Activated naive CD8-positive, alpha-beta T cell treated with anti-CD3 and anti-CD28 coated beads, Interleukin-2, amount 10 ng/mL, durations not matched to agents 7 days and 5 days (primary cell): ENCODE measurements at regions not wholly inside any gene's neighbourhood (a gene's known extent, or its start where the extent isn't known, plus 50 kb on each side); places are given as distances from the start of the nearest gene placed in this dataset.
"Not testable (repeated sequence)": the region's sequence is repeated elsewhere in the genome, so short reads cannot be mapped to it uniquely, and the experiment has no call there.

ENCODE experiments used
- ATAC-seq: fragments of 150-1000 bp; cut with Tn5 transposase; one replicate; pipeline ENCODE4 v1.10.0; 2021; ENCODE audit warnings: low read depth, moderate library complexity
- POLR2A ChIA-PET: fragments of 350-600 bp; sonication (Branson Sonifier 250); formaldehyde crosslinking; loops from one replicate; lab custom pipeline; 2021; ENCODE audit warnings: antibody characterized with exemption; lab: Charles Lee
- DNase-seq: peaks from one replicate; pipeline ENCODE4 v3.0.0; 2021
- H3K27ac Mint-ChIP-seq: one replicate; pipeline ENCODE4 v1.8.0; 2022; ENCODE audit warnings: mild to moderate bottlenecking, mixed read lengths
- H3K27me3 Mint-ChIP-seq: one replicate; pipeline ENCODE4 v1.8.0; 2022; ENCODE audit warnings: mild to moderate bottlenecking, moderate library complexity, mixed read lengths
- H3K36me3 Mint-ChIP-seq: one replicate; pipeline ENCODE4 v1.8.0; 2021; ENCODE audit warnings: mild to moderate bottlenecking, mixed read lengths
- H3K4me1 Mint-ChIP-seq: one replicate; pipeline ENCODE4 v1.8.0; 2021; ENCODE audit warnings: mixed read lengths
- H3K4me3 Mint-ChIP-seq: one replicate; pipeline ENCODE4 v1.8.0; 2022; ENCODE audit warnings: mild to moderate bottlenecking, moderate library complexity, mixed read lengths
- H3K9me3 Mint-ChIP-seq: one replicate; pipeline ENCODE4 v1.8.0; 2021; ENCODE audit warnings: mixed read lengths

DNA sequence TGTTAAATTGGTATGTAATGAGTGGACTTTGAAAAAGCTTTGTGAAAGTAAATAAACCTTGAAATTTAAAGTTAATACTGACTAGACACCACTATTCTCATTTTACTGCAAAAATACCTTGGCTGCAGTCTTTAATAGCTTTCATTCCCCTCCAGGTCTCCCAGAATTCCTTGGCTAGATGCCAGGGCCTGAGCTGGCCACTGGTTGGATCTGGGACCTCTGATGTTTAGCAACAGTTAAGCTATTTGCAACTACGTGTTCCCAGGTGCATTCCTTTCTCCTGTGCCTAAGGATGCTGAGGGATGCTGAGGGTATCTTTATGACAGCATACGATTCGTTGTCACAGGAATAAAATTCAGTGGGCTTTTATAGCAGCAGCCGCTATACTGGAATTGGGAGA, 938.7 kb downstream of the TTLL7 start:
- Mint-ChIP-seq H3K4me1 (no peaks in the 10 kb centered on the region), H3K27ac (no peak overlapping the region), H3K27me3 (no peaks in the 10 kb centered on the region), H3K4me3 (no peak overlapping the region), H3K36me3 (no peaks in the 10 kb centered on the region), H3K9me3 (no peaks in the 10 kb centered on the region)
- ATAC-seq (no peak), DNase-seq (no peak)
- POLR2A ChIA-PET, result no interaction called here

- peaks cover 3% of the 10 kb centered on the region for H3K9me3 Mint-ChIP-seq
- H3K27me3 Mint-ChIP-seq, result no peaks in the 10 kb centered on the region
- no peak for ATAC-seq
- H3K4me1 Mint-ChIP-seq, result no peaks in the 10 kb centered on the region
- POLR2A ChIA-PET, result no interaction called here
- H3K4me3 Mint-ChIP-seq, result no peak overlapping the region
- no peak for DNase-seq
- H3K27ac Mint-ChIP-seq, result no peak overlapping the region
- no peaks in the 10 kb centered on the region for H3K36me3 Mint-ChIP-seq
Observed at GRCh38 chr1:83058327-83058726, 940.6 kb downstream of the TTLL7 start.

- POLR2A ChIA-PET, result no interaction called here
- no peaks in the 10 kb centered on the region for H3K4me1 Mint-ChIP-seq
- no peak overlapping the region for H3K27ac Mint-ChIP-seq
Observed at GRCh38 chr1:83055391-83056170, 943.4 kb downstream of the TTLL7 start.

DNA sequence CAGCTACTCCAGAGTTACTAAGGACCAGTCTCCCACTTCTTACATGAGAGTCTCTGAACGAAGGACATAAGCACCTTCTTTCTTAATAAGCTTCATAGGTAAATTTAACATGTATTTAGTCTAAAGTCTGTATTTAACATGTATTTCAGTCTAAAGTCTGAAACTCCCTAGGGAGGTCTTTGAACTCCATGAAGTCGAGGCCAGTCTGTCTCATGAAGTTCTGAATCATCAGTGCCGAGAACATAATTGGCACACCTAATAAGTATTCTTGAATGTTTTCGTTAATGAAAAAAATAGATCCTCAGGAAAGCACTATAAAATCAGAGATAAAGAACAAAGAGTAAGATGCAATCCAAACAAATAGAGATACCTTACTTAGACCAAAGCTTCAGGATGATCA, 945.5 kb downstream of the TTLL7 start:
- POLR2A ChIA-PET, result no interaction called here
- H3K36me3 Mint-ChIP-seq, result no peaks in the 10 kb centered on the region
- H3K4me3 Mint-ChIP-seq, result no peak overlapping the region
- H3K4me1 Mint-ChIP-seq, result no peaks in the 10 kb centered on the region
- no peak overlapping the region for H3K27ac Mint-ChIP-seq
- DNase-seq, result no peak
- H3K27me3 Mint-ChIP-seq, result no peaks in the 10 kb centered on the region
- H3K9me3 Mint-ChIP-seq, result peaks cover 12% of the 10 kb centered on the region
- no peak for ATAC-seq

More at GRCh38 chr1:83055391-83056170, 943.4 kb downstream of the TTLL7 start:
- no peak for ATAC-seq
- H3K27me3 Mint-ChIP-seq, result no peaks in the 10 kb centered on the region
- no peaks in the 10 kb centered on the region for H3K36me3 Mint-ChIP-seq
- H3K9me3 Mint-ChIP-seq, result peaks cover 10% of the 10 kb centered on the region
- DNase-seq, result no peak
- no peak overlapping the region for H3K4me3 Mint-ChIP-seq

DNA sequence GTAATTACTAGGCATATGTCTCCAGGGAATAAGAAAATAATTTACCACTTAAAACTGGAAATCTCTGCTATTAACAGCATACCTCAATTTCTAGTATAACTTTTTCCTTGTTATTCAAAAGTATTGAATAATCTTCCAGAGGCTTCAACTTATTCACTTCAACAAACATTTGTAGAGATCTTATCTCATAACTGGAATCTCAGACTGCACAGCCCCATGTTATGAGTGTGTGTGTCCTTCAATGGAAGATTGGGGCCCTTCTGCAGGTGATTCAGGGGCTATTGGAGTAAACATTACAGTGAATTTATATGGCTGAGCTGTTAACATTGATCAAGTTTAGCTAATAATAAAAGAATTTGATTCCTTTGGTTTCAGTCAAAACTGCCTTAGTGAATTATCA, 946.1 kb downstream of the TTLL7 start:
- Mint-ChIP-seq H3K36me3 (no peaks in the 10 kb centered on the region), H3K4me1 (no peaks in the 10 kb centered on the region), H3K4me3 (no peak overlapping the region), H3K9me3 (peaks cover 12% of the 10 kb centered on the region), H3K27me3 (no peaks in the 10 kb centered on the region), H3K27ac (no peak overlapping the region)
- POLR2A ChIA-PET, result no interaction called here
- ATAC-seq (no peak), DNase-seq (no peak)

DNA sequence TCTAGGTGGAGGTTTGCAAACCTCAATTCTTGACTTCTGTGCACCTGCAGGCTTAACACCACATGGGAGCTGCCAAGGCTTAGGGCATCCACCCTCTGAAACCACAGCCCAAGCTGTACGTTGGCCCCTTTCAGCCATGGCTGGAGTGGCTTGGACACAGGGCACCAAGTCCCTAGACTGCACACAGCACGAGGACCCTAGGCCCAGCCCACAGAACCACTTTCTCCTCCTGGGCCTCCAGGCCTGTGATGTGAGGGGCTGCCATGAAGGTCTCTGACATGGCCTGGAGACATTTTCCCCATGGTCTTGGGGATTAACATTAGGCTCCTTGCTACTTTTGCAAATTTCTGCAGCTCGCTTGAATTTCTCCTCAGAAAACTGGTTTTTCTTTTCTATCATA, 947.9 kb downstream of the TTLL7 start:
- H3K4me3 Mint-ChIP-seq, H3K4me1 Mint-ChIP-seq, POLR2A ChIA-PET, DNase-seq, H3K36me3 Mint-ChIP-seq, H3K27me3 Mint-ChIP-seq, H3K27ac Mint-ChIP-seq, ATAC-seq: not testable (repeated sequence)
- peaks cover 13% of the 10 kb centered on the region for H3K9me3 Mint-ChIP-seq

- Mint-ChIP-seq H3K9me3 (peaks cover 1% of the 10 kb centered on the region), H3K27me3 (no peaks in the 10 kb centered on the region), H3K36me3 (no peaks in the 10 kb centered on the region), H3K4me1 (no peaks in the 10 kb centered on the region), H3K27ac (no peak overlapping the region), H3K4me3 (no peak overlapping the region)
- no peak for ATAC-seq
- no peak for DNase-seq
- POLR2A ChIA-PET, result no interaction called here
Observed at GRCh38 chr1:83043244-83043643, 955.7 kb downstream of the TTLL7 start.

- H3K4me3 Mint-ChIP-seq, POLR2A ChIA-PET, H3K4me1 Mint-ChIP-seq, H3K36me3 Mint-ChIP-seq, ATAC-seq, H3K27ac Mint-ChIP-seq, DNase-seq, H3K9me3 Mint-ChIP-seq, H3K27me3 Mint-ChIP-seq: not testable (repeated sequence)
Observed at GRCh38 chr1:83039091-83039490, 959.8 kb downstream of the TTLL7 start.

GRCh38 chr1:83034851-83035250, 964.1 kb downstream of the TTLL7 start:
- no peak overlapping the region for H3K27ac Mint-ChIP-seq
- ATAC-seq (no peak), DNase-seq (no peak)
- H3K4me1 Mint-ChIP-seq, result no peaks in the 10 kb centered on the region
- H3K9me3 Mint-ChIP-seq, result peaks cover 3% of the 10 kb centered on the region
- no peaks in the 10 kb centered on the region for H3K36me3 Mint-ChIP-seq
- no peaks in the 10 kb centered on the region for H3K27me3 Mint-ChIP-seq
- H3K4me3 Mint-ChIP-seq, result no peak overlapping the region
- POLR2A ChIA-PET, result no interaction called here

- Mint-ChIP-seq H3K27me3 (no peaks in the 10 kb centered on the region), H3K4me1 (no peaks in the 10 kb centered on the region), H3K4me3 (no peak overlapping the region), H3K27ac (no peak overlapping the region), H3K36me3 (no peaks in the 10 kb centered on the region), H3K9me3 (peaks cover 3% of the 10 kb centered on the region)
- DNase-seq, result no peak
- ATAC-seq, result no peak
- POLR2A ChIA-PET, result no interaction called here
Observed at GRCh38 chr1:83033682-83034081, 965.2 kb downstream of the TTLL7 start.

- Mint-ChIP-seq H3K27me3 (no peaks in the 10 kb centered on the region), H3K4me3 (no peak overlapping the region), H3K9me3 (peaks cover 1% of the 10 kb centered on the region), H3K27ac (no peak overlapping the region), H3K36me3 (no peaks in the 10 kb centered on the region), H3K4me1 (peaks cover 4% of the 10 kb centered on the region)
- POLR2A ChIA-PET, result no interaction called here
- DNase-seq, result no peak
- ATAC-seq, result no peak
Observed at GRCh38 chr1:83029916-83030315, 969.0 kb downstream of the TTLL7 start.

GRCh38 chr1:83029050-83029449, 969.9 kb downstream of the TTLL7 start:
- POLR2A ChIA-PET, result no interaction called here
- Mint-ChIP-seq H3K9me3 (peaks cover 1% of the 10 kb centered on the region), H3K4me3 (no peak overlapping the region), H3K36me3 (no peaks in the 10 kb centered on the region), H3K27me3 (no peaks in the 10 kb centered on the region), H3K27ac (no peak overlapping the region), H3K4me1 (peaks cover 4% of the 10 kb centered on the region)
- ATAC-seq (no peak), DNase-seq (no peak)

DNA sequence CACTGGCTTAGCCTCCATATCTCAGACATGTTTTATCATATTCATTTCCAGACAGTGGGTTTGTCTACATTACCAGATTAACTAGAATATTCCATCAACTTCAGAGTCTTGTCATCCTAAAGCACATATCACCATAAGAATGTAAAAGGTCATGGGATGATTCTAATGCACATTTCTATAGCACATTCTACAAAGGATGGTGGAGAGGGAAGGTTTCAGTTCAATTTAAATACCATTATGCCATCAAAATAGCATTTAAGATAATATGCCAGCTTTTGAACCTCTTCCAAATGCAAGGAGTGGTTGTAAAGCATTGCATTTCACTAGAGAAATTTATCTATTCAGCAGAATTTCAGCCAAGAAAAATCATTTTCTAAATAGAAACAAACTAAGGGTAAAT, 970.5 kb downstream of the TTLL7 start:
- Mint-ChIP-seq H3K9me3 (peaks cover 1% of the 10 kb centered on the region), H3K4me1 (peaks cover 4% of the 10 kb centered on the region), H3K27ac (no peak overlapping the region), H3K36me3 (no peaks in the 10 kb centered on the region), H3K4me3 (no peak overlapping the region), H3K27me3 (no peaks in the 10 kb centered on the region)
- ATAC-seq (no peak), DNase-seq (no peak)
- POLR2A ChIA-PET, result no interaction called here

- POLR2A ChIA-PET, result no interaction called here
- no peak for ATAC-seq
- no peak for DNase-seq
- no peak overlapping the region for H3K4me3 Mint-ChIP-seq
- peaks cover 1% of the 10 kb centered on the region for H3K9me3 Mint-ChIP-seq
- H3K27ac Mint-ChIP-seq, result no peak overlapping the region
- no peaks in the 10 kb centered on the region for H3K36me3 Mint-ChIP-seq
- H3K4me1 Mint-ChIP-seq, result peaks cover 4% of the 10 kb centered on the region
- H3K27me3 Mint-ChIP-seq, result no peaks in the 10 kb centered on the region
Observed at GRCh38 chr1:83027511-83027910, 971.4 kb downstream of the TTLL7 start.
